ENCODE measurements at regions not wholly inside any gene's neighbourhood (a gene's known extent, or its start where the extent isn't known, plus 50 kb on each side); places are given as distances from the start of the nearest gene placed in this dataset.

GRCh38 chr6:91730710-91731109, 1143.8 kb upstream of the MAP3K7 start:
- 73 to 79% methylated on average over 2 of the region's 2 CpGs for WGBS, 2 donors

GRCh38 chr6:91720324-91720723, 1133.5 kb upstream of the MAP3K7 start:
- Histone ChIP-seq H3K36me3 (no peaks in the 10 kb centered on the region), H3K27me3 (no peaks in the 10 kb centered on the region), H3K9me3 (no peaks in the 10 kb centered on the region), H3K27ac (no peak overlapping the region), H3K4me3 (replicated peaks in 1 of 3) (no peak overlapping the region), H3K4me1 (no peaks in the 10 kb centered on the region)
- 73 to 78% methylated on average over 1 of the region's 1 CpG for WGBS, 2 donors
- TF ChIP-seq CTCF (IDR thresholded peaks at IDR 0.05) (no peak), POLR2A (IDR thresholded peaks at IDR 0.05) (no peak)
- intact Hi-C loops (cut with DNase I) = no loop called here
- no peak for DNase-seq

More at GRCh38 chr6:91730710-91731109, 1143.8 kb upstream of the MAP3K7 start:
- intact Hi-C loops (cut with DNase I) = no loop called here
- H3K36me3 ChIP-seq = no peaks in the 10 kb centered on the region
- H3K27me3 ChIP-seq = no peaks in the 10 kb centered on the region
- H3K4me1 ChIP-seq = no peaks in the 10 kb centered on the region
- no peak overlapping the region for H3K4me3 ChIP-seq (replicated peaks in 1 of 3)
- no peaks in the 10 kb centered on the region for H3K9me3 ChIP-seq
- no peak overlapping the region for H3K27ac ChIP-seq
- DNase-seq = no peak
- TF ChIP-seq POLR2A (IDR thresholded peaks at IDR 0.05) = no peak
- TF ChIP-seq CTCF (IDR thresholded peaks at IDR 0.05) = no peak

GRCh38 chr6:91719414-91719813, 1132.5 kb upstream of the MAP3K7 start:
- Histone ChIP-seq H3K36me3 (no peaks in the 10 kb centered on the region), H3K27ac (no peak overlapping the region), H3K9me3 (no peaks in the 10 kb centered on the region), H3K4me1 (no peaks in the 10 kb centered on the region), H3K4me3 (replicated peaks in 1 of 3) (no peak overlapping the region), H3K27me3 (no peaks in the 10 kb centered on the region)
- intact Hi-C loops (cut with DNase I) = no loop called here
- 39 to 50% methylated on average over 1 of the region's 1 CpG for WGBS, 2 donors
- no peak for DNase-seq
- TF ChIP-seq POLR2A (IDR thresholded peaks at IDR 0.05) (no peak), CTCF (IDR thresholded peaks at IDR 0.05) (no peak)

- Histone ChIP-seq H3K4me1 (no peaks in the 10 kb centered on the region), H3K36me3 (no peaks in the 10 kb centered on the region), H3K9me3 (no peaks in the 10 kb centered on the region), H3K4me3 (replicated peaks in 1 of 3) (no peak overlapping the region), H3K27me3 (no peaks in the 10 kb centered on the region), H3K27ac (no peak overlapping the region)
- intact Hi-C loops (cut with DNase I) = no loop called here
- no peak for DNase-seq
- WGBS, 2 donors = 77 to 80% methylated on average over 2 of the region's 2 CpGs
- TF ChIP-seq POLR2A (IDR thresholded peaks at IDR 0.05) (no peak), CTCF (IDR thresholded peaks at IDR 0.05) (no peak)
Measured at GRCh38 chr6:91718198-91718597, 1131.3 kb upstream of the MAP3K7 start.

GRCh38 chr6:91717094-91717493, 1130.2 kb upstream of the MAP3K7 start:
- intact Hi-C loops (cut with DNase I) = no loop called here
- no peak overlapping the region for H3K27ac ChIP-seq
- H3K4me1 ChIP-seq = no peaks in the 10 kb centered on the region
- no peak overlapping the region for H3K4me3 ChIP-seq (replicated peaks in 1 of 3)
- TF ChIP-seq CTCF (IDR thresholded peaks at IDR 0.05) (no peak), POLR2A (IDR thresholded peaks at IDR 0.05) (no peak)
- no peaks in the 10 kb centered on the region for H3K9me3 ChIP-seq
- DNase-seq = no peak
- no peaks in the 10 kb centered on the region for H3K36me3 ChIP-seq
- H3K27me3 ChIP-seq = no peaks in the 10 kb centered on the region

Data from thyroid gland (tissue), 4 donors.